Astrocyte (in vitro differentiated cells and primary cell): ENCODE measurements at regions not wholly inside any gene's neighbourhood (a gene's known extent, or its start where the extent isn't known, plus 50 kb on each side); places are given as distances from the start of the nearest gene placed in this dataset.

ENCODE experiments used
- EZH2 ChIP-seq: IDR thresholded peaks from 2 replicates; pipeline ENCODE4 v1.6.1; 2012; ENCODE audit warnings: mild to moderate bottlenecking, low read length, inconsistent platforms; ENCODE audit not compliant: insufficient read depth
- TF ChIP-seq, protein P1 (sequence below): IDR thresholded peaks from 2 replicates; pipeline ENCODE4 v1.5.1; 2011; ENCODE audit warnings: low read depth, mild to moderate bottlenecking, inconsistent platforms, low read length, moderate library complexity; ENCODE audit not compliant: insufficient read depth

- no peak for TF ChIP-seq EZH2
- TF ChIP-seq, protein P1, sequence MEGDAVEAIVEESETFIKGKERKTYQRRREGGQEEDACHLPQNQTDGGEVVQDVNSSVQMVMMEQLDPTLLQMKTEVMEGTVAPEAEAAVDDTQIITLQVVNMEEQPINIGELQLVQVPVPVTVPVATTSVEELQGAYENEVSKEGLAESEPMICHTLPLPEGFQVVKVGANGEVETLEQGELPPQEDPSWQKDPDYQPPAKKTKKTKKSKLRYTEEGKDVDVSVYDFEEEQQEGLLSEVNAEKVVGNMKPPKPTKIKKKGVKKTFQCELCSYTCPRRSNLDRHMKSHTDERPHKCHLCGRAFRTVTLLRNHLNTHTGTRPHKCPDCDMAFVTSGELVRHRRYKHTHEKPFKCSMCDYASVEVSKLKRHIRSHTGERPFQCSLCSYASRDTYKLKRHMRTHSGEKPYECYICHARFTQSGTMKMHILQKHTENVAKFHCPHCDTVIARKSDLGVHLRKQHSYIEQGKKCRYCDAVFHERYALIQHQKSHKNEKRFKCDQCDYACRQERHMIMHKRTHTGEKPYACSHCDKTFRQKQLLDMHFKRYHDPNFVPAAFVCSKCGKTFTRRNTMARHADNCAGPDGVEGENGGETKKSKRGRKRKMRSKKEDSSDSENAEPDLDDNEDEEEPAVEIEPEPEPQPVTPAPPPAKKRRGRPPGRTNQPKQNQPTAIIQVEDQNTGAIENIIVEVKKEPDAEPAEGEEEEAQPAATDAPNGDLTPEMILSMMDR: no peak
Measured at GRCh38 chr5:23217159-23217558, 290.2 kb upstream of the PRDM9 start.
